Stimulated activated CD4-positive, alpha-beta T cell treated with anti-CD3 and anti-CD28 coated beads, Interleukin-1b, Interleukin-23, amount 100 ng/mL, for 4 hours (primary cell): ENCODE measurements at regions not wholly inside any gene's neighbourhood (a gene's known extent, or its start where the extent isn't known, plus 50 kb on each side); places are given as distances from the start of the nearest gene placed in this dataset.

ENCODE experiments used
- DNase-seq, 2 donors: peaks; one replicate each; pipeline ENCODE4 v3.0.0-alpha.2; 2020; ENCODE audit warnings: low read depth in 2 of 2

GRCh38 chr16:65772134-65772732 is 594.3 kb upstream of the CDH5 start:
- no peak for DNase-seq

GRCh38 chr16:65771707-65772106 is 594.8 kb upstream of the CDH5 start:
- no peak for DNase-seq

- no peak for DNase-seq
These were observed 595.7 kb upstream of the CDH5 start for GRCh38 chr16:65770752-65771151.

- DNase-seq, result no peak
These were observed 596.6 kb upstream of the CDH5 start for GRCh38 chr16:65769776-65770438.

GRCh38 chr16:65769055-65769465 is 597.4 kb upstream of the CDH5 start:
- no peak for DNase-seq

- DNase-seq, result no peak
These were observed 599.4 kb upstream of the CDH5 start for GRCh38 chr16:65767125-65767524.

- no peak for DNase-seq
These were observed 602.7 kb upstream of the CDH5 start for GRCh38 chr16:65763640-65764305.

GRCh38 chr16:65760874-65761273 is 605.6 kb upstream of the CDH5 start:
- DNase-seq, result no peak

- no peak for DNase-seq
These were observed 607.9 kb upstream of the CDH5 start for GRCh38 chr16:65758620-65759019.

GRCh38 chr16:65757064-65757463 is 609.4 kb upstream of the CDH5 start:
- DNase-seq, result no peak

GRCh38 chr16:65756163-65756562 is 610.3 kb upstream of the CDH5 start:
- DNase-seq, result no peak

- no peak for DNase-seq
These were observed 611.4 kb upstream of the CDH5 start for GRCh38 chr16:65754820-65755691.

- DNase-seq, result no peak
These were observed 614.0 kb upstream of the CDH5 start for GRCh38 chr16:65752522-65752844.

- DNase-seq, result no peak
These were observed 614.6 kb upstream of the CDH5 start for GRCh38 chr16:65751622-65752521.

- DNase-seq, result no peak
These were observed 617.0 kb upstream of the CDH5 start for GRCh38 chr16:65749506-65749905.

- no peak for DNase-seq
These were observed 619.5 kb upstream of the CDH5 start for GRCh38 chr16:65746941-65747340.

- DNase-seq, result no peak
These were observed 621.2 kb upstream of the CDH5 start for GRCh38 chr16:65745201-65745708.

GRCh38 chr16:65744401-65744800 is 622.1 kb upstream of the CDH5 start:
- DNase-seq, result no peak

- no peak for DNase-seq
These were observed 621.7 kb upstream of the CDH11 start for GRCh38 chr16:65743558-65743957.

- DNase-seq, result no peak
These were observed 618.8 kb upstream of the CDH11 start for GRCh38 chr16:65740711-65741110.

GRCh38 chr16:65739518-65739917 is 617.7 kb upstream of the CDH11 start:
- DNase-seq, result no peak
